ENCODE measurements at regions not wholly inside any gene's neighbourhood (a gene's known extent, or its start where the extent isn't known, plus 50 kb on each side); places are given as distances from the start of the nearest gene placed in this dataset.

DNA sequence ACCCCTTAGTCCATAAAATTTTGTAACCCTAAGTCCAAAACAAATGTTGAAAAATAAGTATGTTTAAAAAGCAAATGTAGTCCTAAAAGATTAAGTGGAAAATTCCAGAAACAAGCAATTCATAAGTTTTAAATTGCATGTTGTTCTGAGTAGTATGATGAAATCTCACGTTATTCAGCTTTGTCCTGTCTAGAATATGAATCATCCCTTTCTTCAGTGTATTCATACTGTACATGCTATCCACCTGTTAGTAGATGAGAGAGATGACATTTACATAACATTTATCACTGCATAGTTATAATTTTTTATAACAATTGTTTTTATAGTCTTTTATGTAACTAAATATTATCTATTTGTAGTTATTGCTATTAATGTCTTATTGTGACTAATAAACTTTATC lies 622.3 kb upstream of the CHORDC1 start:
- no TSS peak for BruUV-seq (replicated peaks)
- no peaks in the 10 kb centered on the region for H3K27me3 ChIP-seq (replicated peaks; ENCODE audit: insufficient read depth, low read depth, low read length, poor library complexity)
- no peak overlapping the region for H3K4me3 ChIP-seq (ENCODE audit: low read depth, low read length, poor library complexity, severe bottlenecking)
- ChIA-PET POLR2A (ENCODE audit: low non-redundant PET) (no interaction called here), CTCF (no interaction called here)
- intact Hi-C loops (cut with micrococcal nuclease; ENCODE audit: unreplicated experiment), result no loop called here
- no peak overlapping the region for H3K27ac ChIP-seq (ENCODE audit: low read depth, low read length, poor library complexity, severe bottlenecking)
- no peaks in the 10 kb centered on the region for H3K4me1 ChIP-seq (ENCODE audit: insufficient read depth, low read length, poor library complexity, severe bottlenecking)
- DNase-seq (ENCODE audit: low spot score), result no peak
- H3K36me3 ChIP-seq (ENCODE audit: insufficient read depth, low read length, poor library complexity, severe bottlenecking), result no peaks in the 10 kb centered on the region
- TF ChIP-seq EZH2 (IDR thresholded peaks at IDR 0.05; ENCODE audit: borderline replicate concordance, low read depth, low read length, poor library complexity, severe bottlenecking), result no peak
- TF ChIP-seq, protein P1, sequence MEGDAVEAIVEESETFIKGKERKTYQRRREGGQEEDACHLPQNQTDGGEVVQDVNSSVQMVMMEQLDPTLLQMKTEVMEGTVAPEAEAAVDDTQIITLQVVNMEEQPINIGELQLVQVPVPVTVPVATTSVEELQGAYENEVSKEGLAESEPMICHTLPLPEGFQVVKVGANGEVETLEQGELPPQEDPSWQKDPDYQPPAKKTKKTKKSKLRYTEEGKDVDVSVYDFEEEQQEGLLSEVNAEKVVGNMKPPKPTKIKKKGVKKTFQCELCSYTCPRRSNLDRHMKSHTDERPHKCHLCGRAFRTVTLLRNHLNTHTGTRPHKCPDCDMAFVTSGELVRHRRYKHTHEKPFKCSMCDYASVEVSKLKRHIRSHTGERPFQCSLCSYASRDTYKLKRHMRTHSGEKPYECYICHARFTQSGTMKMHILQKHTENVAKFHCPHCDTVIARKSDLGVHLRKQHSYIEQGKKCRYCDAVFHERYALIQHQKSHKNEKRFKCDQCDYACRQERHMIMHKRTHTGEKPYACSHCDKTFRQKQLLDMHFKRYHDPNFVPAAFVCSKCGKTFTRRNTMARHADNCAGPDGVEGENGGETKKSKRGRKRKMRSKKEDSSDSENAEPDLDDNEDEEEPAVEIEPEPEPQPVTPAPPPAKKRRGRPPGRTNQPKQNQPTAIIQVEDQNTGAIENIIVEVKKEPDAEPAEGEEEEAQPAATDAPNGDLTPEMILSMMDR (conservative IDR thresholded peaks at IDR 0.05; ENCODE audit: low read depth, low read length), result no peak
- H3K9me3 ChIP-seq (ENCODE audit: low read depth, low read length, poor library complexity, severe bottlenecking), result no peaks in the 10 kb centered on the region

- intact Hi-C loops (cut with micrococcal nuclease; ENCODE audit: unreplicated experiment), result no loop called here
- Histone ChIP-seq H3K27me3 (replicated peaks; ENCODE audit: insufficient read depth, low read depth, low read length, poor library complexity) (no peaks in the 10 kb centered on the region), H3K36me3 (ENCODE audit: insufficient read depth, low read length, poor library complexity, severe bottlenecking) (no peaks in the 10 kb centered on the region), H3K9me3 (ENCODE audit: low read depth, low read length, poor library complexity, severe bottlenecking) (no peaks in the 10 kb centered on the region), H3K4me1 (ENCODE audit: insufficient read depth, low read length, poor library complexity, severe bottlenecking) (no peaks in the 10 kb centered on the region), H3K4me3 (ENCODE audit: low read depth, low read length, poor library complexity, severe bottlenecking) (no peak overlapping the region), H3K27ac (ENCODE audit: low read depth, low read length, poor library complexity, severe bottlenecking) (no peak overlapping the region)
- no peak for TF ChIP-seq EZH2 (IDR thresholded peaks at IDR 0.05; ENCODE audit: borderline replicate concordance, low read depth, low read length, poor library complexity, severe bottlenecking)
- TF ChIP-seq, protein P1 (conservative IDR thresholded peaks at IDR 0.05; ENCODE audit: low read depth, low read length), result no peak
- CTCF ChIA-PET, result no interaction called here
- BruUV-seq (replicated peaks), result no TSS peak
- DNase-seq (ENCODE audit: low spot score), result no peak
- POLR2A ChIA-PET (ENCODE audit: low non-redundant PET), result no interaction called here
Observed at GRCh38 chr11:90844041-90844440, 621.2 kb upstream of the CHORDC1 start.

GRCh38 chr11:90842681-90843080 lies 619.8 kb upstream of the CHORDC1 start:
- CTCF ChIA-PET, result no interaction called here
- BruUV-seq (replicated peaks), result no TSS peak
- no peak overlapping the region for H3K4me3 ChIP-seq (ENCODE audit: low read depth, low read length, poor library complexity, severe bottlenecking)
- TF ChIP-seq EZH2 (IDR thresholded peaks at IDR 0.05; ENCODE audit: borderline replicate concordance, low read depth, low read length, poor library complexity, severe bottlenecking), result no peak
- TF ChIP-seq, protein P1 (conservative IDR thresholded peaks at IDR 0.05; ENCODE audit: low read depth, low read length), result no peak
- no peaks in the 10 kb centered on the region for H3K9me3 ChIP-seq (ENCODE audit: low read depth, low read length, poor library complexity, severe bottlenecking)
- H3K4me1 ChIP-seq (ENCODE audit: insufficient read depth, low read length, poor library complexity, severe bottlenecking), result no peaks in the 10 kb centered on the region
- intact Hi-C loops (cut with micrococcal nuclease; ENCODE audit: unreplicated experiment), result no loop called here
- no peaks in the 10 kb centered on the region for H3K36me3 ChIP-seq (ENCODE audit: insufficient read depth, low read length, poor library complexity, severe bottlenecking)
- POLR2A ChIA-PET (ENCODE audit: low non-redundant PET), result no interaction called here
- no peak overlapping the region for H3K27ac ChIP-seq (ENCODE audit: low read depth, low read length, poor library complexity, severe bottlenecking)
- no peak for DNase-seq (ENCODE audit: low spot score)
- no peaks in the 10 kb centered on the region for H3K27me3 ChIP-seq (replicated peaks; ENCODE audit: insufficient read depth, low read depth, low read length, poor library complexity)
